Adrenal gland (tissue), 9 donors: ENCODE measurements at regions not wholly inside any gene's neighbourhood (a gene's known extent, or its start where the extent isn't known, plus 50 kb on each side); places are given as distances from the start of the nearest gene placed in this dataset.

Experiments used
- DNase-seq, 7 donors: peaks; one replicate each; pipeline ENCODE4 v3.0.0-alpha.2; 2019 to 2020
- H3K27ac ChIP-seq, 5 donors: fragments of 200-600 bp; sonication (generic) in 4 of 5; 1 replicate in 3 of 5; 2 replicates in 2 of 5; pipeline versions ENCODE4 v1.5.1 to v1.8.0; 2016 to 2020; ENCODE audit warnings: mild to moderate bottlenecking in 1 of 5
- H3K27me3 ChIP-seq: fragments of 200-600 bp; 2 replicates; pipeline ENCODE4 v1.8.0; 2021
- H3K36me3 ChIP-seq, 2 donors: fragments of 200-600 bp; replicated peaks in 1 of 2; 1 replicate in 1 of 2; 2 replicates in 1 of 2; pipeline versions ENCODE4 v1.5.1 to v1.8.0; 2018 to 2022
- H3K4me1 ChIP-seq, 2 donors: fragments of 200-600 bp; replicated peaks in 1 of 2; 1 replicate in 1 of 2; 2 replicates in 1 of 2; pipeline versions ENCODE4 v1.5.1 to v1.8.0; 2018 to 2021
- H3K4me3 ChIP-seq, 4 donors: fragments of 200-600 bp; sonication (generic) in 3 of 4; one replicate each; pipeline ENCODE4 v1.5.1; 2016 to 2018
- H3K9me3 ChIP-seq, 3 donors: fragments of 200-600 bp; sonication (generic) in 1 of 3; replicated peaks in 1 of 3; 1 replicate in 2 of 3; 2 replicates in 1 of 3; pipeline versions ENCODE4 v1.5.1 to v1.8.0; 2016 to 2021
- POLR2A ChIP-seq, 2 donors: fragments of 450-650 bp; IDR thresholded peaks; one replicate each; pipeline ENCODE4 v1.6.1; 2017; ENCODE audit warnings: antibody characterized with exemption in 2 of 2, mild to moderate bottlenecking in 2 of 2, moderate library complexity in 1 of 2
- WGBS, 4 donors: extraction: QIAGEN DNeasy Blood & Tissue Kit in 2 of 4; methylation state at CpG; one replicate each; pipeline versions ENCODE4 v1.1.5 to v1.1.7; 2013 to 2017; 5-methylcytosine and 5-hydroxymethylcytosine counted together
- intact Hi-C, 2 donors: fragments of 100-400 bp; cut with DNase I; formaldehyde crosslinking; loops; one replicate each; pipeline versions ENCODE4 v1.14.1 to v1.15.0; 2022 to 2023
- TF ChIP-seq, protein P1 (sequence below), 6 experiments: fragments of 450-650 bp in 4 of 6; fragments of 200-600 bp in 2 of 6; sonication (generic) in 1 of 6; IDR thresholded peaks; 1 replicate in 5 of 6; 2 replicates in 1 of 6; pipeline versions ENCODE4 v1.5.1 to v1.8.0; 2016 to 2021; ENCODE audit warnings: antibody characterized with exemption in 6 of 6, mild to moderate bottlenecking in 2 of 6, moderate library complexity in 1 of 6
- donor health status: healthy with polysubstance abuse.
- donor health status: Bipolar disorder and iron deficiency.
- donor health status: DM: yes; HTN: yes; CAD: no.
- donor health status: DM: no; HTN: no; CAD: no.
- donor health status: DM: no; HTN: no; CAD: no.

DNA sequence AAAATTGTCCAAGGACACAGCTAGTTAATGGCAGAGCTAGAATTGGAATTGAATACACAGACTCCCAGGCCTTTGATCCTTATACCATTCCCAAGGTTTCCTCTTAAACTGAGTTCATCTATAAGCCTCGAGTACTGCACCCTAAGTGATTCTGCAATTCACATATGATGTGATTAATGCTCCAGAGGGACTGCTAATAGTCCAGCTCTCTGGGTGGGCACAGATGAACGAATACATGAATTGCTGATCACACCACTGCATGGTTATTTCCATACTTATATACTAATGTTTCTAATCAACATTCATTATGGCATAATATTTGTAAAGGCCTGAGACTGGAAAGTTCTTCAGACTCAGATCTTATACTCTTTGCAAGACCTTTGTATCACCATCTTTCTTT, 101.8 kb downstream of the NUFIP1 start:
- Histone ChIP-seq H3K27me3 (no peaks in the 10 kb centered on the region), H3K4me1 (no peaks in the 10 kb centered on the region), H3K4me3 (no peak overlapping the region), H3K9me3 (no peaks in the 10 kb centered on the region), H3K27ac (no peak overlapping the region), H3K36me3 (no peaks in the 10 kb centered on the region)
- intact Hi-C loops: no loop called here
- 62 to 70% (median 68%) methylated on average over 2 of the region's 2 CpGs for WGBS, 4 donors
- no peak for TF ChIP-seq POLR2A (IDR thresholded peaks at IDR 0.05)
- TF ChIP-seq, protein P1, sequence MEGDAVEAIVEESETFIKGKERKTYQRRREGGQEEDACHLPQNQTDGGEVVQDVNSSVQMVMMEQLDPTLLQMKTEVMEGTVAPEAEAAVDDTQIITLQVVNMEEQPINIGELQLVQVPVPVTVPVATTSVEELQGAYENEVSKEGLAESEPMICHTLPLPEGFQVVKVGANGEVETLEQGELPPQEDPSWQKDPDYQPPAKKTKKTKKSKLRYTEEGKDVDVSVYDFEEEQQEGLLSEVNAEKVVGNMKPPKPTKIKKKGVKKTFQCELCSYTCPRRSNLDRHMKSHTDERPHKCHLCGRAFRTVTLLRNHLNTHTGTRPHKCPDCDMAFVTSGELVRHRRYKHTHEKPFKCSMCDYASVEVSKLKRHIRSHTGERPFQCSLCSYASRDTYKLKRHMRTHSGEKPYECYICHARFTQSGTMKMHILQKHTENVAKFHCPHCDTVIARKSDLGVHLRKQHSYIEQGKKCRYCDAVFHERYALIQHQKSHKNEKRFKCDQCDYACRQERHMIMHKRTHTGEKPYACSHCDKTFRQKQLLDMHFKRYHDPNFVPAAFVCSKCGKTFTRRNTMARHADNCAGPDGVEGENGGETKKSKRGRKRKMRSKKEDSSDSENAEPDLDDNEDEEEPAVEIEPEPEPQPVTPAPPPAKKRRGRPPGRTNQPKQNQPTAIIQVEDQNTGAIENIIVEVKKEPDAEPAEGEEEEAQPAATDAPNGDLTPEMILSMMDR (IDR thresholded peaks at IDR 0.05): no peak
- no peak for DNase-seq

DNA sequence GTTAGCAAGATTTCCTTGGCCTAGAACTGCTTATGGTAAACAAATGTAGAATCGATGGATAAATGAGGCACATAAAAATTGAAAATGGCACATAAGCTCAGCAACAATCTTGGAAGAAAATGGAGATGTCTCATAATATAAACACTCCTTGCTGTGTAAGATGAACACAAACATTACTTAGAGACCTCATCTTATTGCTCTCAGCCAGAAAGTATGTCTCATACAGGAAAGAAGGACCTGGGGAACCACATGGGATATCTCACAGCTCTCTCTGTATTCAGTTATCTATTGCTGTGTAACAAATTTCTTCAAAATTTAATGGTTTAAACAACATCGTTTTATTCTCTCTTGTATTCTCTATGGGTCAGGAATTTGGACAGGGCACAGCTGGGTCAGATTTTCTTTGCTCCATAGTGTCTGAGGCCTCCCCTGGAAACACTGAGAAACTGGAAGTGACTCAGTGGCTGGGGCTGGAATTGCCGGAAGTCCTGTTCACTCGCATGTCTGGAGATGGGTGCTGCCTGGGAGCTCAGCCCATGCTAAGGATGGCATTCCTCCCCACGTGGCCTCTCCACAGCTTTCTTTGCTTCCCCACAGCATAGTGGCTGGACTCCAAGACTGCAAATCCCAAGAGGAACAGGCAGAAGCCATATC, 105.1 kb downstream of the NUFIP1 start:
- Histone ChIP-seq H3K9me3 (no peaks in the 10 kb centered on the region), H3K4me1 (no peaks in the 10 kb centered on the region), H3K27me3 (no peaks in the 10 kb centered on the region), H3K4me3 (no peak overlapping the region), H3K27ac (no peak overlapping the region), H3K36me3 (no peaks in the 10 kb centered on the region)
- intact Hi-C loops: no loop called here
- TF ChIP-seq, protein P1 (IDR thresholded peaks at IDR 0.05): no peak
- TF ChIP-seq POLR2A (IDR thresholded peaks at IDR 0.05): no peak
- no peak for DNase-seq
- 74 to 84% (median 80%) methylated on average over 5 of the region's 5 CpGs for WGBS, 4 donors

DNA sequence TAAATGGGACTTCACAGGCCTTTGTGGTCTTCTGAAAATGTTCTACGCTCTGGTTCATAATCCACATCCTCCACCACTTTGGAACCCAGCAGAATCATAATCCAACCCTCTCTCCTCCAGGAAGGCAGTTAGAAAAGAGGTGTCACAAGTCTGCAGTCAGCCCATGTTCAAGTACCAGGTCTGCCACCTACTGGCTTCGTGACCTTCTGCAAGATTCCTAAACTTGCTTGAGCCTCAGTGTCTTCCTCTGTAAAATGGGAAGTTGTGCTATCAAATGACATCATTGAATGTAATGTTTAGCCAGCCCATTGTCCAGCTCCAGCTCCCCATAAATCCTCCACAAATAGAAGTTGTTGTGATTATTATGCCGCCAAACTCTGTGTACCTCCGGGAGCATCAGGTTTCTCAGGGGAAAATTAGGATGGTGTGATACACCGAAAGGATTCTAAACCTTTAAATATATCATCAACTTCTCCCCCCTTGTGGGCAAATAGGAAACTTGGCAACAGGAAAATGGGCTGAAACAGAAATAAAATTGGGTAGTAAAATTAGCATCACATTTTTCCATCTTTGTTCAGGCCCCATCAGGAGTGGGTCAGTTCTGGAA, 109.7 kb downstream of the NUFIP1 start:
- WGBS, 4 donors: 92 to 96% (median 95%) methylated on average over 5 of the region's 5 CpGs
- Histone ChIP-seq H3K27me3 (no peaks in the 10 kb centered on the region), H3K4me3 (no peak overlapping the region), H3K9me3 (peaks cover 0 to 6% (median 0%) of the 10 kb centered on the region in 3 donors), H3K4me1 (peaks cover 0 to 5% of the 10 kb centered on the region in 2 donors), H3K36me3 (no peaks in the 10 kb centered on the region), H3K27ac (no peak overlapping the region)
- intact Hi-C loops: no loop called here
- TF ChIP-seq POLR2A (IDR thresholded peaks at IDR 0.05): no peak
- TF ChIP-seq, protein P1 (IDR thresholded peaks at IDR 0.05): peak; percentile 8 to 44 (median 32)
- DNase-seq: peak in 1 of 7 donors; percentile 27

DNA sequence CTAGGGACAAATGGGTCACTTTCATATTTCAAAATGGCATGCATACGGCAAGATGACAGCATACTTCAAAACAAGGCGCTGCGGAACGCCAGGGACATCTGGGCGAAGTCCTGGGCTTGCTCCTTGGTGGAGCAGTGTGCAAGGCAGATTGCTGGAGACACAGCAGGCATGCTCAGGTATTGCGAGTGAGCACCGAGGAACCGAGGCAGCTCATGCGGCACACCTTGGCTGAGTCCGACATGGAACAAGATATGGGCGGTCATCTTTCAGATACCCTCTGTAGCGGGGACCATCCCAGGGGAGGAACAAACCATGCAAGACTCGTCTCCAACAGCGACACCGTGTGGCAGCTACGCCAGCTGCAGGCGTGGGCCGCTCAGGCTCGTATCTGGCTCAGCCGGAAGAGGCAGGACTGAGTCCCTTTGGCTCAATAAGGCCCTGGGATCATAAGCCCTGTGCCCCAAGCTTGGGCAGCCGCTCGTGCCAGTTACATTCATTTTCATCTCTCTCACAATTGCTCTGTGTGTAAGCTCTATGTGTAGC, 112.4 kb downstream of the NUFIP1 start:
- TF ChIP-seq, protein P1 (IDR thresholded peaks at IDR 0.05): peak in 2 of 6 experiments; percentile 13 to 21
- no peak for TF ChIP-seq POLR2A (IDR thresholded peaks at IDR 0.05)
- no peaks in the 10 kb centered on the region for H3K36me3 ChIP-seq
- H3K4me1 ChIP-seq: peaks cover 0 to 5% of the 10 kb centered on the region in 2 donors
- H3K27ac ChIP-seq: no peak overlapping the region
- peaks cover 0 to 6% (median 0%) of the 10 kb centered on the region in 3 donors for H3K9me3 ChIP-seq
- WGBS, 4 donors: 85 to 98% (median 92%) methylated on average over 6 to 22 of the region's 22 CpGs
- H3K27me3 ChIP-seq: no peaks in the 10 kb centered on the region
- intact Hi-C loops: no loop called here
- DNase-seq: no peak
- no peak overlapping the region for H3K4me3 ChIP-seq
